Left forelimb (tissue), 1 donor: ENCODE measurements at regions not wholly inside any gene's neighbourhood (a gene's known extent, or its start where the extent isn't known, plus 50 kb on each side); places are given as distances from the start of the nearest gene placed in this dataset.
"Not testable (repeated sequence)": the region's sequence is repeated elsewhere in the genome, so short reads cannot be mapped to it uniquely, and the experiment has no call there.

Experiments used
- DNase-seq: peaks from one replicate; pipeline ENCODE4 v3.0.0-alpha.2; 2018; ENCODE audit warnings: low spot score

GRCh38 chr2:72078773-72079172 is 68.9 kb downstream of the CYP26B1 start:
- DNase-seq, result no peak

GRCh38 chr2:72077702-72078169 is 69.9 kb downstream of the CYP26B1 start:
- no peak for DNase-seq

- DNase-seq, result not testable (repeated sequence)
Measured at GRCh38 chr2:72073373-72073772, 74.3 kb downstream of the CYP26B1 start.

- DNase-seq, result not testable (repeated sequence)
Measured at GRCh38 chr2:72064197-72064596, 83.5 kb downstream of the CYP26B1 start.

GRCh38 chr2:72062336-72062735 is 85.3 kb downstream of the CYP26B1 start:
- DNase-seq, result no peak

- DNase-seq, result no peak
Measured at GRCh38 chr2:72057308-72057707, 90.4 kb downstream of the CYP26B1 start.

- DNase-seq, result no peak
Measured at GRCh38 chr2:72051971-72052505, 95.6 kb downstream of the CYP26B1 start.

GRCh38 chr2:72051204-72051603 is 96.5 kb downstream of the CYP26B1 start:
- no peak for DNase-seq

- no peak for DNase-seq
Measured at GRCh38 chr2:72050734-72051133, 96.9 kb downstream of the CYP26B1 start.

GRCh38 chr2:72048881-72049477 is 98.7 kb downstream of the CYP26B1 start:
- no peak for DNase-seq

- DNase-seq, result no peak
Measured at GRCh38 chr2:72043985-72044384, 103.7 kb downstream of the CYP26B1 start.

- no peak for DNase-seq
Measured at GRCh38 chr2:72041638-72042111, 106.0 kb downstream of the CYP26B1 start.

- DNase-seq, result no peak
Measured at GRCh38 chr2:72040629-72041571, 106.8 kb downstream of the CYP26B1 start.

- no peak for DNase-seq
Measured at GRCh38 chr2:72038524-72038923, 109.1 kb downstream of the CYP26B1 start.

GRCh38 chr2:72037261-72037666 is 110.4 kb downstream of the CYP26B1 start:
- no peak for DNase-seq

- no peak for DNase-seq
Measured at GRCh38 chr2:72036595-72036994, 111.1 kb downstream of the CYP26B1 start.

- DNase-seq, result no peak
Measured at GRCh38 chr2:72036173-72036545, 111.5 kb downstream of the CYP26B1 start.

GRCh38 chr2:72035518-72036172 is 112.0 kb downstream of the CYP26B1 start:
- DNase-seq, result no peak

GRCh38 chr2:72034353-72035095 is 113.1 kb downstream of the CYP26B1 start:
- DNase-seq, result peak; percentile 51

GRCh38 chr2:72033636-72034035 is 114.0 kb downstream of the CYP26B1 start:
- peak; percentile 38 for DNase-seq

GRCh38 chr2:72032481-72033041 is 115.1 kb downstream of the CYP26B1 start:
- peak; percentile 50 for DNase-seq
